ENCODE measurements at regions not wholly inside any gene's neighbourhood (a gene's known extent, or its start where the extent isn't known, plus 50 kb on each side); places are given as distances from the start of the nearest gene placed in this dataset.

GRCh38 chr11:92149996-92150395 lies 74.6 kb upstream of the FAT3 start:
- H3K9me3 ChIP-seq (replicated peaks; ENCODE audit: control insufficient read depth, insufficient read depth, low read length), result no peaks in the 10 kb centered on the region
- FAIRE-seq (no peak), DNase-seq (ENCODE audit: low read depth, low spot score) (no peak)
- no peak overlapping the region for H3K27ac ChIP-seq (ENCODE audit: insufficient read depth, low read depth, low read length)
- H3K4me2 ChIP-seq (ENCODE audit: insufficient read depth, low read length), result no peak overlapping the region
- H3K79me2 ChIP-seq (ENCODE audit: control insufficient read depth, insufficient read depth, low read length), result no peaks in the 10 kb centered on the region
- H3K9me1 ChIP-seq (replicated peaks; ENCODE audit: control insufficient read depth, extremely low read depth, insufficient read depth, low read length), result no peaks in the 10 kb centered on the region
- TF ChIP-seq GATA2 (IDR thresholded peaks at IDR 0.05; ENCODE audit: insufficient read depth, insufficient read length, low read depth, low read length), result no peak
- TF ChIP-seq MYC (IDR thresholded peaks at IDR 0.05; ENCODE audit: low read depth, low read length), result no peak
- TF ChIP-seq CTCF (IDR thresholded peaks at IDR 0.05; ENCODE audit: extremely low read depth in 1 of 2, insufficient read depth in 1 of 2, low read depth in 1 of 2, low read length in 2 of 2), result no peak
- TF ChIP-seq FOS (IDR thresholded peaks at IDR 0.05; ENCODE audit: borderline replicate concordance, insufficient read depth, low read length), result no peak
- TF ChIP-seq MAX (IDR thresholded peaks at IDR 0.05; ENCODE audit: insufficient read depth, insufficient read length), result no peak
- no peak for TF ChIP-seq POLR2AphosphoS5 (IDR thresholded peaks at IDR 0.05; ENCODE audit: insufficient read depth, low read depth, low read length)
- no peak for TF ChIP-seq EZH2 (IDR thresholded peaks at IDR 0.05; ENCODE audit: borderline replicate concordance, low read depth, low read length, severe bottlenecking)
- no peak for TF ChIP-seq POLR2A (IDR thresholded peaks at IDR 0.05; ENCODE audit: low read depth, low read length)
- H3K36me3 ChIP-seq (ENCODE audit: control insufficient read depth in 2 of 2, extremely low read depth in 1 of 2, insufficient read depth in 2 of 2, low read length in 2 of 2), result no peaks in the 10 kb centered on the region
- no peaks in the 10 kb centered on the region for H4K20me1 ChIP-seq (replicated peaks; ENCODE audit: control insufficient read depth, extremely low read depth, insufficient read depth, low read length)
- no peaks in the 10 kb centered on the region for H3K27me3 ChIP-seq (ENCODE audit: control insufficient read depth in 2 of 2, insufficient read depth in 2 of 2, low read length in 2 of 2)
- H2AFZ ChIP-seq (ENCODE audit: low read depth, low read length), result no peak overlapping the region
- intact Hi-C loops (cut with micrococcal nuclease), result no loop called here
- H3K9ac ChIP-seq (replicated peaks; ENCODE audit: extremely low read depth, insufficient read depth, low read length), result no peak overlapping the region
- no peak overlapping the region for H3K4me3 ChIP-seq (replicated peaks in 1 of 3; ENCODE audit: insufficient read depth in 1 of 3, low read depth in 1 of 3, low read length in 3 of 3)
- no TSS peak for BruUV-seq (replicated peaks)
- ChIA-PET POLR2A (no interaction called here), CTCF (no interaction called here)
- H3K4me1 ChIP-seq (ENCODE audit: control insufficient read depth, extremely low read depth, insufficient read depth, low read length), result no peaks in the 10 kb centered on the region
- dilution Hi-C loops (cut with MboI; ENCODE audit: extremely low pct_ligation_motif_present, low sequenced_read_pairs), result no loop called here

Data from endothelial cell of umbilical vein (primary cell).